K562 (cell line): ENCODE measurements at regions not wholly inside any gene's neighbourhood (a gene's known extent, or its start where the extent isn't known, plus 50 kb on each side); places are given as distances from the start of the nearest gene placed in this dataset.

Experiments used
- BRF1 ChIP-seq: IDR thresholded peaks from 3 replicates; pipeline ENCODE4 v1.6.1; 2011; ENCODE audit warnings: borderline replicate concordance, mild to moderate bottlenecking; ENCODE audit not compliant: insufficient read length; ENCODE audit errors: extremely low read depth
- CTCF ChIP-seq, 3 experiments: IDR thresholded peaks in 2 of 3; conservative IDR thresholded peaks in 1 of 3; 2 replicates each; pipeline ENCODE4 v1.5.1; 2011 to 2012; ENCODE audit warnings: low read length in 3 of 3, mild to moderate bottlenecking in 3 of 3, control low read depth in 2 of 3, improper control_type of control experiment in 1 of 3, inconsistent platforms in 1 of 3, low read depth in 1 of 3, mixed read lengths in 1 of 3, moderate library complexity in 1 of 3; ENCODE audit not compliant: insufficient read depth in 2 of 3
- HDGF ChIP-seq: fragments of 450-650 bp; IDR thresholded peaks from 2 replicates; pipeline ENCODE4 v1.6.1; 2016
- IRF9 ChIP-seq: fragments of 450-650 bp; IDR thresholded peaks from 2 replicates; pipeline ENCODE4 v1.6.1; 2016; ENCODE audit warnings: missing biosample characterization, missing genetic modification characterization
- MAFK ChIP-seq: IDR thresholded peaks from 2 replicates; pipeline ENCODE4 v1.6.1; 2011; ENCODE audit warnings: low read length, improper control_type of control experiment
- MAX ChIP-seq: sonication (generic); formaldehyde crosslinking; IDR thresholded peaks from 2 replicates; pipeline ENCODE4 v1.9.0; 2022; ENCODE audit warnings: mild to moderate bottlenecking, missing genetic modification reagents
- SMAD3 ChIP-seq: fragments of 450-650 bp; formaldehyde crosslinking; conservative IDR thresholded peaks from 2 replicates; pipeline ENCODE4 v1.4.0; 2020; ENCODE audit warnings: mild to moderate bottlenecking
- SRSF3 ChIP-seq: fragments of 200-400 bp; formaldehyde crosslinking; IDR thresholded peaks from 2 replicates; pipeline ENCODE4 v1.6.1; 2016; ENCODE audit warnings: mild to moderate bottlenecking, low read length, moderate library complexity; ENCODE audit not compliant: insufficient read depth
- TRIM24 ChIP-seq, 2 experiments: fragments of 450-650 bp; IDR thresholded peaks; 2 replicates each; pipeline ENCODE4 v1.6.1; 2016
- TRIM28 ChIP-seq: fragments of 450-650 bp; IDR thresholded peaks from 2 replicates; pipeline ENCODE4 v1.6.1; 2017
- YY1 ChIP-seq, 3 experiments: IDR thresholded peaks; 2 replicates each; pipeline ENCODE4 v1.6.1; 2011; ENCODE audit warnings: low read length in 2 of 3, mild to moderate bottlenecking in 2 of 3, moderate library complexity in 2 of 3, borderline replicate concordance in 1 of 3, control low read depth in 1 of 3, low read depth in 1 of 3; ENCODE audit not compliant: insufficient read depth in 3 of 3, insufficient replicate concordance in 2 of 3, control insufficient read depth in 1 of 3, insufficient read length in 1 of 3; ENCODE audit errors: extremely low read depth in 1 of 3
- ZNF778 ChIP-seq: fragments of 450-650 bp; formaldehyde crosslinking; IDR thresholded peaks from 2 replicates; pipeline ENCODE4 v1.4.0; 2020; ENCODE audit warnings: mild to moderate bottlenecking, moderate library complexity

GRCh38 chr7:69443136-69443535 lies 155.1 kb upstream of the AUTS2 start:
- TF ChIP-seq SMAD3: no peak
- TF ChIP-seq MAX: no peak
- TF ChIP-seq MAFK: no peak
- TF ChIP-seq SRSF3: no peak
- TF ChIP-seq TRIM28: no peak
- TF ChIP-seq BRF1: no peak
- TF ChIP-seq CTCF (IDR thresholded peaks at IDR 0.05 in 2 of 3, conservative IDR thresholded peaks at IDR 0.05 in 1 of 3; ENCODE audit: insufficient read depth in 2 of 3, low read depth in 1 of 3, low read length in 3 of 3): no peak
- TF ChIP-seq TRIM24 (IDR thresholded peaks at IDR 0.05): no peak
- no peak for TF ChIP-seq HDGF
- no peak for TF ChIP-seq YY1 (IDR thresholded peaks at IDR 0.05; ENCODE audit: borderline replicate concordance in 1 of 3, control insufficient read depth in 1 of 3, extremely low read depth in 1 of 3, insufficient read depth in 3 of 3, insufficient read length in 1 of 3, insufficient replicate concordance in 2 of 3, low read depth in 1 of 3, low read length in 2 of 3)
- TF ChIP-seq IRF9 (tag): no peak
- no peak for TF ChIP-seq ZNF778
